Omental fat pad (tissue), 3 donors: ENCODE measurements at regions not wholly inside any gene's neighbourhood (a gene's known extent, or its start where the extent isn't known, plus 50 kb on each side); places are given as distances from the start of the nearest gene placed in this dataset.

Experiments
- ATAC-seq: fragments of 150-250 bp; one replicate; pipeline ENCODE4 v1.9.1; 2016; ENCODE audit warnings: mild to moderate bottlenecking, moderate library complexity; ENCODE audit not compliant: low FRiP score
- DNase-seq: peaks from one replicate; pipeline ENCODE4 v3.0.0-alpha.2; 2019; ENCODE audit warnings: low spot score
- TF ChIP-seq, protein P1 (sequence below), 3 donors: fragments of 450-650 bp; IDR thresholded peaks; one replicate each; pipeline ENCODE4 v1.5.1; 2016 to 2017; ENCODE audit warnings: antibody characterized with exemption in 3 of 3, mild to moderate bottlenecking in 3 of 3, moderate library complexity in 2 of 3

DNA sequence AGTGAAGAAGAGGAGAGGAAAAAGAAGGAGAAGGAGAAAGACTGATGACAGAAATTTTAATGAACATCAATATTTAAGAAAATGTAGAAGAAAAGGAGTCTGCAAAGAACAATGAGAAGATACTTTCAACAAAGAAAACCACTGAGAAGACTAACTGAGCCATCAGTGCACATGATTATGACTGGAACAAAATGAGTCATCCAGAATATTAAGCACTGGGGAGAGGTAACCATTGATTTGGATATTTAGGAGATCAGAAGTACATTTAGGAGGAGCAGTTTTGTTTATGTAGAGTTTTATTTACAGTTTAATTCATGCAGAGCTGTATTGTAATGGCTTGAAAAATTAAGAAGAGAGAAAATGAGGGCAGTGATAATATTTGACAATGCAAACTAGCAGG is 159.1 kb downstream of the C12orf50 start:
- ATAC-seq: no peak
- TF ChIP-seq, protein P1, sequence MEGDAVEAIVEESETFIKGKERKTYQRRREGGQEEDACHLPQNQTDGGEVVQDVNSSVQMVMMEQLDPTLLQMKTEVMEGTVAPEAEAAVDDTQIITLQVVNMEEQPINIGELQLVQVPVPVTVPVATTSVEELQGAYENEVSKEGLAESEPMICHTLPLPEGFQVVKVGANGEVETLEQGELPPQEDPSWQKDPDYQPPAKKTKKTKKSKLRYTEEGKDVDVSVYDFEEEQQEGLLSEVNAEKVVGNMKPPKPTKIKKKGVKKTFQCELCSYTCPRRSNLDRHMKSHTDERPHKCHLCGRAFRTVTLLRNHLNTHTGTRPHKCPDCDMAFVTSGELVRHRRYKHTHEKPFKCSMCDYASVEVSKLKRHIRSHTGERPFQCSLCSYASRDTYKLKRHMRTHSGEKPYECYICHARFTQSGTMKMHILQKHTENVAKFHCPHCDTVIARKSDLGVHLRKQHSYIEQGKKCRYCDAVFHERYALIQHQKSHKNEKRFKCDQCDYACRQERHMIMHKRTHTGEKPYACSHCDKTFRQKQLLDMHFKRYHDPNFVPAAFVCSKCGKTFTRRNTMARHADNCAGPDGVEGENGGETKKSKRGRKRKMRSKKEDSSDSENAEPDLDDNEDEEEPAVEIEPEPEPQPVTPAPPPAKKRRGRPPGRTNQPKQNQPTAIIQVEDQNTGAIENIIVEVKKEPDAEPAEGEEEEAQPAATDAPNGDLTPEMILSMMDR (IDR thresholded peaks at IDR 0.05): no peak

DNA sequence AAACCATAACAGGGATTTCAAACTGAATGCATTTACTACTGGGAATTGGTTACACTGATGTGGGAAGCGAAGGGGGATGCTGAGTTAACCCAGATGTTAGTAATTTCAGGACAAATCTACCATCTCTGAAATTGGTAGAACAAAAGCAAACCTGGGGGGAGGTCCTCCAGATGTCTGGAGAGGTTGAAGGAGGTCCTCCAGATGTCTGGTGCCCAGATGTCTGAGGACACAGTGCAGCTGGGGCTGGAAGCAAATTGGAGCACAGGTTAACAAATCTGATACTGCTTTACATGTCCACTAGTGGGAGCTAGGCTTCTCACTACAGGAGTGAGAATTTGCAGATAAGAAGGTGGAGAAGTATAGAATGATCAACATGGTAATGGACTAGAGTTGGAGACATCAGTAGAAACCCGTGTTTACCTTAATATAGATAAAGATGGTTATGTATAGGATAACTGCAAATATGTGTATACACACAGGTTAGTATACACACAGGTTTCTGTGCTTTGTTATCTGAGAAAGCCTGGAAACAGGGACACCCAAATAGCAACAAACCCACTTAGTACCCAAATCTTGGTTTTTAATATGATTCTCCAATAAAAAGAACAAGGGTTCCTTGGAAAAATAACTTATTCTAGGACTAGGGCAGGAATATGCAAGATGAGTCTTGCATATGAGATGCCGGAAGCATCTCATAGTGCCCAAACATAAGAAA is 162.5 kb downstream of the C12orf50 start:
- no peak for DNase-seq
- TF ChIP-seq, protein P1 (IDR thresholded peaks at IDR 0.05): no peak
- ATAC-seq: no peak

More for the DNA sequence above, 159.1 kb downstream of the C12orf50 start:
- no peak for DNase-seq

DNA sequence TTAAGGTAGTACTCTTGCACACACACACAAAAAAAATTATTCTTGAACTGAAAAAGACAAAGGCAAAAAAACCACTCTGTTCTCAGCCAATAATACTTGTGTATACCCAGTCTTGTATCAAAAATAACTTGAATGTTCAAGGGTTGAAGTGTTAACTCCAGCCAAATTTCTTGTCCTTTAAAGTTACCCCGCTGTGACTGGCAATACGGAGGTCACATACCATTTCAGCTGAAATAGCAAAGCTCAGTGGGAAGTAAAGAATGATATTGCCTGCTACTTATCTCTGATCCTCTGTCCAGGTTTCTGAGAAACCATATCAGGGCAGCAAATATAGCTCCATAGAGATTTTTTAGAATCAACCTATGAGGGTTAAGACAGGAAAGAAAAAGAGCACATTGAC is 167.4 kb downstream of the C12orf50 start:
- no peak for ATAC-seq
- TF ChIP-seq, protein P1 (IDR thresholded peaks at IDR 0.05): no peak
- no peak for DNase-seq

DNA sequence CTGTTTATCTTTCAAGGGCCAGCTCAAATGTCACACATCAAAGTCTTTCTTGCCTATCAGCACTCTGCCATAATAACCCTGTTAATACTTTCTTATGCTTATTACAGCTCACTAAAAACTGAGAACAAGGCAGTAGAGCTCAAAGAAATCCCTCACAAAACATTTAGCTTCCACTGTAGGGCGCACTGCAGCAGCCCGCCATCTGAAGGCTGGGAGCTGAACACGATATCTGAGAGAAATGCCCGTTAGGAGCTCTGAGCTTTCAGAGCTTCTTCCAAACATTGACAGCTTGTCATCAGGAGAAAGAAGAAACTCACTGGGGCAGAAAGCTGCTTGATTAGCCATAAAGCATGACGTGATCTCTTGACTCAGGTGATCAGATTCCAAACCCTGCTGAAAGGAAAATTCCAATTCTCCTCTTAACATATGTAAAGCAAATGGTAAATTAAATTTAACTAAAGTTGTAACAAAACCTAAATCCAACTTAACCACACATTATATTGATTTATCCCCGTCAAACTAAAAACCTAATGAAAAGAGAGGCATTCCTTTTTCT is 175.7 kb downstream of the C12orf50 start:
- TF ChIP-seq, protein P1 (IDR thresholded peaks at IDR 0.05): no peak
- DNase-seq (no peak), ATAC-seq (no peak)

DNA sequence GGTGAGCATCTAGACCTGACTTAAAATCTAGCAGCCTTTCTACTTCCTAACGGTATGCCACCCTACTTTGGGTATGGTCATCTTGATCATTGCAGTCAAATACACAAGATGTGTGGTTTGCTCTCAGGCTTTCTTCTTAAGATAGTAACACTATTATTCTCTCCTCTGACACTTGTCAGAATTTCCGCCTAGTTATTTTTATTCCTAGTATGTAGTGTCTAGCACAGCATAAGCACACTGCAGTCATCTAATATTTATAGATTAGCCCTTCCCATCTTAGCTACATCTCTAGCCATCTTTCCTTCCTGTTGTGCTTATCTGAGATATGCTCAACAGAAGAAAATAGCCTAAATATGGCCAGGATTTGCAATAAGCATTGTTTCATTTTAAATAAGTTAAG is 180.1 kb downstream of the C12orf50 start:
- TF ChIP-seq, protein P1 (IDR thresholded peaks at IDR 0.05): no peak
- no peak for DNase-seq
- no peak for ATAC-seq

DNA sequence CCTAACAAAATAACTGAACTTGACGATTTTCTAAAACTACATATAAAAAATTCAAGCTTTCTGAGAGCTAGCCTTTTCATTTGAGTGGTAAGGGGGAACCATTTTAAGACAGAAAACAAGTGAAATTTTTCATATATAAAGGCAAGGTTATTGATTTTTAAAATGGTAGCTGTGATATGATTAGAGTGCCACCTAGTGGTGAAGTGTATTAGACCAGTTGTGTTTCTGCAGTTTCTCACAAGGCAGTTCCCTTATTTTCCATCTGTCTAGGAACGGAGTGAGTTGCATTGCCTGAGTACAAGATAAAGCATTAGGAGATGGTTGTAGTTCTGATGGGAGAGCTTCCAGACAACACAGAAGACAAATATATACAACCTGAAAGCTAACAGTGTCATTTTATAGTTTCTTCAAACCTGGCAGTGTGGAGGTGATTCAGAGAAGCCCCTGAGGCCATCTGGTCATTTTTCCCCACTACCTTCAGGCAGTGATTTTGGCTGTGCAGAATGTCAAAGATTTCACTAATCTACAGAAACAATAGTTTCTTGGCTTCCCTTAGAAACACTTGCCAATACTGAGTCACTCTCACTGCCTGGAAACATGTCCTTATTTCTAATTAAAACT is 180.8 kb downstream of the C12orf50 start:
- TF ChIP-seq, protein P1 (IDR thresholded peaks at IDR 0.05): no peak
- no peak for DNase-seq
- ATAC-seq: no peak

DNA sequence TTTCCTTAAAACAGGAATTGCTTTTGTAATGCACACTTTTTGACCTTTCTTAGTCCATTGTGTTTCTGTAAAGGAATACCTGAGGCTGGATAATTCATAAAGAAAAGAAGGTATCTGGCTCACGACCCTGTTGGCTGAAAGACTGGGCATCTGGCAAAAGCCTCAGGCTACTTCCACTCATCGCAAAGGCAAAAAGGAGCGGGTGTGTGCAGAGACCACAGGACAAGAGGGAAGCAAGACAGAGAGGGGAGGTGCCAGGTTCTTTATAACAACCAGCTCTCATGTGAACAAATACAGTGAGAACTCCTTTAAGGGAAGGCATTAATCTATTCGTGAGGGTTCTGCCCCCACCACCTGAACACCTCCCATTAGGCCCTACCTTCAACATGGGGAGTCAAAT is 182.1 kb downstream of the C12orf50 start:
- TF ChIP-seq, protein P1 (IDR thresholded peaks at IDR 0.05): no peak
- no peak for ATAC-seq

More for the DNA sequence above, 182.1 kb downstream of the C12orf50 start:
- no peak for DNase-seq
